ENCODE measurements at regions not wholly inside any gene's neighbourhood (a gene's known extent, or its start where the extent isn't known, plus 50 kb on each side); places are given as distances from the start of the nearest gene placed in this dataset.
"Not testable (repeated sequence)": the region's sequence is repeated elsewhere in the genome, so short reads cannot be mapped to it uniquely, and the experiment has no call there.

DNA sequence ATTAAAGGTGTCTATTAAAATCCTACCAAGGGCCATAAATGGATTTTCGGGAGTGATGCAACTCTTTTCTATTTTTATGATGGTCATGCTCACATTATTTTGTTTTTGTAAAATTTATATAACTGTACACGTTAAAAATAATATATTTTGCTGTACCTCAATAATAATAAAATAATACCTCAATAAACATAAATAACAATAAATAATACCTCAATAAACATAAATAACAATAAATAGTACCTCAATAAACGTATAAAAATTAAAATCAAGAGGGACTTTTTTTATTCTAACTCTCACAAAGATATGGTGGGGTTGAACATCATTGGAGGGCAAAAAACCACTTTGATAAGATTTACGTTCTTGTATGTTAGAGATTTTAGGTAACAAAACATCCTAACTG, 1189.6 kb upstream of the CELF2 start:
- Mint-ChIP-seq H3K4me1 (ENCODE audit: low read depth) (no peaks in the 10 kb centered on the region), H3K27me3 (ENCODE audit: low read depth) (no peaks in the 10 kb centered on the region), H3K27ac (no peak overlapping the region), H3K36me3 (ENCODE audit: insufficient read depth in 2 of 2) (no peaks in the 10 kb centered on the region), H3K9me3 (peaks cover 0 to 2% of the 10 kb centered on the region in 2 donors), H3K4me3 (no peak overlapping the region)
- no peak for ATAC-seq (replicated peaks in 1 of 2)
- no peak for DNase-seq

DNA sequence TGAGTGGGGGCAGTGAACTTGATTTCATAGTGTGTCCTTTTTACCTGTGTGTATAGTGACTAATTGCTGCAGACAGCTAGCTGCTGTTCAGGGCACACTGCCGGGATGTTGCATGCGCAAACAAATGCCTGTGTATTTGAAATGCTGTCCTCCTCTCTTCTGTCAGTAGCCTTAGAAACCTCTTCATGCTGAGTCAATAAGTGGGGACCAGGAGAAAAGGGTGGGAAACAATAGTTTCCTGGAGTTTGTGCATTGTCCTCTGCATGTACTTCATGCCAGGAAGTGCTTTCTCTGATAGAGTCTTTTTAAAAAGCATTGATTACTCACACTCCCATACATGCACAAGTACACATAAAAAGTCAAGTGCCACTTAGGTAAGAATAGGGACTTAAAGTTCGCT, 1183.7 kb upstream of the CELF2 start:
- Mint-ChIP-seq H3K4me3 (no peak overlapping the region), H3K4me1 (ENCODE audit: low read depth) (no peaks in the 10 kb centered on the region), H3K36me3 (ENCODE audit: insufficient read depth in 2 of 2) (no peaks in the 10 kb centered on the region), H3K9me3 (peaks cover 2% of the 10 kb centered on the region in 2 donors), H3K27me3 (ENCODE audit: low read depth) (peaks cover 10% of the 10 kb centered on the region), H3K27ac (no peak overlapping the region)
- DNase-seq: no peak
- no peak for ATAC-seq (replicated peaks in 1 of 2)

DNA sequence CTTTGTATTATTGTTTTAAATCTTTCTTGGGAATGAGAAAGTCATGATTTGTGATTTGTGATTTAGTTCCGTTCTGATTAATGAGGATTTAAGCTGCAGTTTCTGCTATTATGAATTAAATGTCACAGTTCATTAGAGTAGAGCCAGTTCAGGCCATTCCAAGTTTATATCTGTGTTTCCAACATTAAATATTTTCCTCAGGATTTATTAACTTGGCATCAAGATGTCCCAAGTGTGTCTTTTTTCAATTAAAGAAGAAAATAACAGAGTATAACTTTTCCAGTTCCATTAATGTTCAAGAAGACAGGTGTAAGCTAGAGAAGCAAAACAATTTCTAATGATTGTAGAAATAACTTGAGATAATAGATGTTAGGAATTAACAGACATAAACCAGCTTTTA, 1183.2 kb upstream of the CELF2 start:
- Mint-ChIP-seq H3K9me3 (peaks cover 2% of the 10 kb centered on the region in 2 donors), H3K4me1 (ENCODE audit: low read depth) (no peaks in the 10 kb centered on the region), H3K4me3 (no peak overlapping the region), H3K27me3 (ENCODE audit: low read depth) (peaks cover 10% of the 10 kb centered on the region), H3K27ac (no peak overlapping the region), H3K36me3 (ENCODE audit: insufficient read depth in 2 of 2) (no peaks in the 10 kb centered on the region)
- DNase-seq (no peak), ATAC-seq (replicated peaks in 1 of 2) (no peak)

DNA sequence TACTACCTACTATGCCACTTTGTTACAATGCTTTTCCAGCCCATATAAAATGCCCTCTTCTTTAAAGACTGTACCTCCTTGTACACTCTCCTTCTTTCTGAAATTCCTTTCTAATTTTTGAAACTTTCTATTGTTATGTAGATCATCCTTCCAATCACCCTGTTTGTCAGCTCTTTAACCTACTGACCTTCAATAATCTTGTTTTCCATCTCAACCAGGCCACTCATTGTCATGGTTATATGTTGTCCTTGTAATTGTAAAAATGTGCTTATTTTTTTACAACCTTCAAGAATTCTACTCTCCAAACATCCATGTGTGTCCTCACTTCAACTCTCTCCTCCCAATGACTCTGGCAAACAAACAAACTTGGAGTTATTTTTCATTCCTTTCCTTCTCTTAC, 1172.6 kb upstream of the CELF2 start:
- Mint-ChIP-seq H3K9me3 (peaks cover 12 to 15% of the 10 kb centered on the region in 2 donors), H3K27me3 (ENCODE audit: low read depth) (no peaks in the 10 kb centered on the region), H3K27ac (no peak overlapping the region), H3K4me3 (no peak overlapping the region), H3K36me3 (ENCODE audit: insufficient read depth in 2 of 2) (peaks cover 3 to 7% of the 10 kb centered on the region in 2 donors), H3K4me1 (ENCODE audit: low read depth) (no peaks in the 10 kb centered on the region)
- no peak for ATAC-seq (replicated peaks in 1 of 2)
- no peak for DNase-seq

DNA sequence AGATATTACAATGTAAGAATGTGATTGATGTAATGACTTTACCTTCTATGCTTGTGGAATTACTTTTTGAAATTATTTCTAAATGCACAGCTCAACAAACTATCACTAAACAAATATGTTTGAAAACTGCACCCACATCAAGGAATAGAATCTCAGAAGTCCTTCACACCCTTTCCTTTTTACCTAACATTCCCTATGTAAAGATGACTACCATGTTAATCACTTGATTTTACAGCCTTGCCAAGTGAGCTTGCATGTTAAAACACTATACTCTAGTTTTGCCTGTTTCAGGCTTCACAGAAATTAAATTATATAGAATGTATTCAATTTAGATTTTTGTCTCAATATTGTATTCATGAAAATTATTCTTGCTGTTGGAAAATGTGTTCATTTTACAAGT, 1169.4 kb upstream of the CELF2 start:
- Mint-ChIP-seq H3K4me1 (ENCODE audit: low read depth) (no peaks in the 10 kb centered on the region), H3K27me3 (ENCODE audit: low read depth) (no peaks in the 10 kb centered on the region)

DNA sequence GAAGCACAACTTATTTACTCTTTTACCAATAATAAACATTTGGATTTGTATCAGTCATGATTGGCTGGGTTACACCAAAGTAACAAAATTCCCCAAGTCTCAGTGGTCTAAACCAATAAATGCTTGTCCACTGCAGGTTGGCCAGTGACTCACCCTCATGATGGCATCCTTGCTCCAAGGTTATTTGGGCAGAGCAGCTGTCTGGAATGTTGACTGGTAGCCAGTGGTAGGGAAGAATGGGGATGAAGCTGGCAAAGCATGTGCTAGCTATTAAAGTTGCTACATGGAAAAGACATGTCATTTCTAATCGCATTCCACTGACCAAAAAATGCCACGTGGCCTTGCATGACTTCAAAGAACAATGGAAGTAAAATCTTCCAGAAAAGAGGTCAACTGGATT, 1168.7 kb upstream of the CELF2 start:
- ATAC-seq (replicated peaks in 1 of 2): no peak
- Mint-ChIP-seq H3K9me3 (peaks cover 15 to 21% of the 10 kb centered on the region in 2 donors), H3K27me3 (ENCODE audit: low read depth) (no peaks in the 10 kb centered on the region), H3K36me3 (ENCODE audit: insufficient read depth in 2 of 2) (peaks cover 3 to 11% of the 10 kb centered on the region in 2 donors), H3K27ac (no peak overlapping the region), H3K4me1 (ENCODE audit: low read depth) (no peaks in the 10 kb centered on the region), H3K4me3 (no peak overlapping the region)
- DNase-seq: no peak

More for the DNA sequence above, 1169.4 kb upstream of the CELF2 start:
- H3K9me3 Mint-ChIP-seq: peaks cover 15 to 21% of the 10 kb centered on the region in 2 donors
- ATAC-seq (replicated peaks in 1 of 2) (no peak), DNase-seq (no peak)
- no peak overlapping the region for H3K27ac Mint-ChIP-seq
- no peak overlapping the region for H3K4me3 Mint-ChIP-seq
- H3K36me3 Mint-ChIP-seq (ENCODE audit: insufficient read depth in 2 of 2): peaks cover 3 to 11% of the 10 kb centered on the region in 2 donors

DNA sequence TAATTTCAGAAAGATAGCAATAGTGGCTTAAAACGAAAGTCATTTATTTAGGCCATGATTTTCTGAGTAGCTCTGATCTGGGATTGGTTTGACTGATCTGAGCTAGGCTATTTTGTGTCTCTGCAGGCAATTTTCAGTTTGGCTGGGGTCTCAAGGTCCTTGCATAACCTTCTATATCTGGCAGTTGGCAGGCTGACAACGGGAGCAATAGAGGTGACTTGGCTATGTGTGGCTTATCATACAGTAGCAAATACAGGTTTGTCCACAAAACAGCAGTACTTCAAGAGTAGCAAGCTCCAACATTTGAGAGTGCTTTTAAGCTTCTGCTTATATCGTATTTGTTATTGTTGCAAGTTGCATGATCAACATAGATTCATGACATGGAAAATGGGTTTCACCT, 1167.3 kb upstream of the CELF2 start:
- H3K27ac Mint-ChIP-seq: no peak overlapping the region
- DNase-seq (no peak), ATAC-seq (replicated peaks in 1 of 2) (no peak)
- peaks cover 2 to 4% of the 10 kb centered on the region in 2 donors for H3K36me3 Mint-ChIP-seq (ENCODE audit: insufficient read depth in 2 of 2)
- no peak overlapping the region for H3K4me3 Mint-ChIP-seq
- no peaks in the 10 kb centered on the region for H3K4me1 Mint-ChIP-seq (ENCODE audit: low read depth)
- H3K9me3 Mint-ChIP-seq: peaks cover 4 to 10% of the 10 kb centered on the region in 2 donors
- no peaks in the 10 kb centered on the region for H3K27me3 Mint-ChIP-seq (ENCODE audit: low read depth)

DNA sequence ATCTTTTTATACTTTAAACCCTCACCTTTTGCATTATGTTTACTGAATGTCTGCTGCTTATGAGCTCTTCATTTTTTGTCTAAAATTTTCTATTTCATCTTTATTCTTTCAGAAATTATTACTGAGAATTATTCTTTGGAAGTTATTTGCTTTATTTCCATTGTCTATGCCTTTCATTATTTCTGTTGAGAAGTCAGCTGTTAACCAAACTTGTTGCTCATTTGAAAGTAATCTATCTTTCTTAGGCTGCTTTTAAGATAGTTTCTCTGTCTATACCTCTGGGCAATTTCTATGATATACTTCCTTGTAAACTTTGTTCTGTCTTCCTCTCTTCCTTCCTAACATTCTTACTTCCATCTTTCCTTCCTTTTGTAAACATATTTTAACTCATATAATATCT, 1165.9 kb upstream of the CELF2 start:
- Mint-ChIP-seq H3K4me1 (ENCODE audit: low read depth) (no peaks in the 10 kb centered on the region), H3K9me3 (peaks cover 3 to 8% of the 10 kb centered on the region in 2 donors), H3K4me3 (no peak overlapping the region), H3K27me3 (ENCODE audit: low read depth) (no peaks in the 10 kb centered on the region), H3K36me3 (ENCODE audit: insufficient read depth in 2 of 2) (peaks cover 3 to 4% of the 10 kb centered on the region in 2 donors), H3K27ac (no peak overlapping the region)
- no peak for ATAC-seq (replicated peaks in 1 of 2)
- DNase-seq: no peak

DNA sequence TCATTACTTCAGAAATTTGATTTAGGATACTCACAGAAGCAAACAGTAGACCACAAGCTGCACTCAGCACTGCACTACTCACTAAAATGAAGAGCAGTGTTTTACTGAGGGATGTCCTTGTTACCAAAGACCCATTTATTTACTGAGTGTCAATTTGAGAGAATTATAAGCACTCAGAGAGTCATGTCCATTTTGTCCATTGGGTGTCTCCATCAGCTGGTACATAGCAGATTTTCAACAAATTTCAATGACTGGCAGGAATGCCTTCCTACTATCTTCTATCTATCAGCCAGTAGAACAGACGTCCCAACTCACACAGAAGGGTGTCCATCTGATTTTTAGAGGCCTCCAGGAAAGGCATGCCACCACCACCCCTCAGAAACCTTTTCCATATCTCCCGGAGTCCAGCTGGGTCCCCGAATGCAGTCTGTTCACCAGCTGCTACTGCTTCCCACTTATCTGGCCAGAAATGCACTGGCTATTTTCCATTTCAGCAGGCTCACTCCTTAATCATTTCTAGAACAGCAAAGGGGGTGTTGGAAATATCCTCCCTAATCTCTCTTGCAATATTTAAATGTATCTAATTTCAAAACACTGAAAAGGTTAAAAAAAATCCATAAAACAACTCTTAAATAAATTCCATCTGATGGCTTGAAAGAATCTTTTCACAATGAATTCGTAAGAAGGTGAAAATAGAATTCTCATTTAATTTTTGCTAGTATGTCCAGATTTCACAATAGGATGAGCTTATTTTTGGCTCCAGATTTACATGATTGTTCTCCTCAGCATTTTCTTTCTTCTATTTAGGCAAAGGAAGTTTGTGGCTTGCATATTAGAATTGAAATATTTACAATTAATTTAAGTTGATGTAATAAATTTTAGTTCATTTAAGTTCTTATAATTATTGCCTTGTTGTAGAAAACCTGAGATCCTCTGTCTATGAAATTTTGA, 1164.0 kb upstream of the CELF2 start:
- no peaks in the 10 kb centered on the region for H3K27me3 Mint-ChIP-seq (ENCODE audit: low read depth)

DNA sequence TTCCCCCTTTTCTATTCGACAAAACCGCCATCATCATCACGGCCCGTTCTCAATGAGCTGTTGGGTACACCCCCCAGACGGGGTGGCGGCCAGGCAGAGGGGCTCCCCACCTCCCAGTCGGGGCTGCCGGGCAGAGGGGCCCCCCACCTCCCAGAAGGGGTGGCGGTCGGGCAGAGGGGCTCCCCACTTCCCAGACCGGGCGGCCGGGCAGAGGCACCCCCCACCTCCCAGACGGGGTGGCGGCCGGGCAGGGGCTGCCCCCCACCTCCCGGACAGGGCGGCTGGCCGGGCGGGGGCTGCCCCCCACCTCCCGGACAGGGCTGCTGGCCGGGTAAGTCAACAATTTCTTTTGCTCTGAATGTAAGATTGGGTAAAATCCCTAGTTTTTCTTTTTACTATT, 1162.2 kb upstream of the CELF2 start:
- H3K36me3 Mint-ChIP-seq (ENCODE audit: insufficient read depth in 2 of 2); H3K27ac Mint-ChIP-seq; ATAC-seq (replicated peaks in 1 of 2); H3K27me3 Mint-ChIP-seq (ENCODE audit: low read depth); H3K4me1 Mint-ChIP-seq (ENCODE audit: low read depth); H3K4me3 Mint-ChIP-seq; DNase-seq; H3K9me3 Mint-ChIP-seq: not testable (repeated sequence)

More for the DNA sequence above, 1164.0 kb upstream of the CELF2 start:
- DNase-seq (no peak), ATAC-seq (replicated peaks in 1 of 2) (no peak)
- H3K4me3 Mint-ChIP-seq: no peak overlapping the region
- peaks cover 3 to 8% of the 10 kb centered on the region in 2 donors for H3K9me3 Mint-ChIP-seq
- H3K4me1 Mint-ChIP-seq (ENCODE audit: low read depth): no peaks in the 10 kb centered on the region
- H3K36me3 Mint-ChIP-seq (ENCODE audit: insufficient read depth in 2 of 2): peaks cover 3 to 4% of the 10 kb centered on the region in 2 donors
- no peak overlapping the region for H3K27ac Mint-ChIP-seq

DNA sequence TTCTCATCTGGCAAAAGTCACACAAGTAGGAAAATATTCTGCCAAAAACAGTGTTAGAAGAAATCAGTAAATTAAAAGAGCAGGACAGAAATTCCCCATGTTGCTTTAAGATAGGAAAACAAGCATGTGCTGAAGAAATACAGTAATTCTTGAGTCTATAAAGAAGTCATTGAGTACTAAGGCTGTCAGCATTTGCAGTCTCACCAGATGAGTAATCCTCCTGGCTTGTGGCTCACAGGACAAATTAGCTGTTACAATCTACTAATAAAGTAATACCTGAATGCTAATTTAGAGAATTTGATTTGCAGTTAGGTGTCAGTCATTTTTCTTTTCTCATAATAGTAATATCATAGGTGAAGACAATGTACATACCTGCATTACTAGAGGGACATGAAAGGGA, 1158.9 kb upstream of the CELF2 start:
- Mint-ChIP-seq H3K27ac (no peak overlapping the region), H3K9me3 (peaks cover 2 to 5% of the 10 kb centered on the region in 2 donors), H3K4me1 (ENCODE audit: low read depth) (no peaks in the 10 kb centered on the region), H3K4me3 (no peak overlapping the region), H3K36me3 (ENCODE audit: insufficient read depth in 2 of 2) (peaks cover 0 to 3% of the 10 kb centered on the region in 2 donors), H3K27me3 (ENCODE audit: low read depth) (peaks cover 7% of the 10 kb centered on the region)
- DNase-seq (no peak), ATAC-seq (replicated peaks in 1 of 2) (no peak)

DNA sequence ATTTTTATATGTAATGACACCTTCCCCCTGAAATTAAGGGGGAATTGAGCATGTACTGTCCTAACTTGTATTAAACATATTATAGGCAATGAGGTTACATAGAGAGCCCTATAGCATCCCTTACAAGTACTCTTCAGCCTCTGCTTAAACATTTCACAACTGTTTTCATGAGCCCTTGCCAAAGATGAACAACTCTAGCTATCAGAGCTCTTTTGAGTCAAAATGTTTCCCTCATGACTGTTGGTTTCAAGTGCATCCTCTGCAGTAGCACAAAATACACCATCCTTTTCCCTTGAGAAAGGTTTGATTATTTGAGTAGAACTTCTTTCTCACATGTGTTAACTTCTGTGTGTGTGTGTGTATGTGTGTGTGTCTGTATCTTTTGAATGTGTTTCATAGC, 1157.6 kb upstream of the CELF2 start:
- no peaks in the 10 kb centered on the region for H3K4me1 Mint-ChIP-seq (ENCODE audit: low read depth)
- DNase-seq (no peak), ATAC-seq (replicated peaks in 1 of 2) (no peak)
- peaks cover 2 to 5% of the 10 kb centered on the region in 2 donors for H3K9me3 Mint-ChIP-seq
- H3K4me3 Mint-ChIP-seq: no peak overlapping the region
- H3K27me3 Mint-ChIP-seq (ENCODE audit: low read depth): peaks cover 7% of the 10 kb centered on the region
- H3K27ac Mint-ChIP-seq: no peak overlapping the region
- H3K36me3 Mint-ChIP-seq (ENCODE audit: insufficient read depth in 2 of 2): peaks cover 0 to 2% of the 10 kb centered on the region in 2 donors

DNA sequence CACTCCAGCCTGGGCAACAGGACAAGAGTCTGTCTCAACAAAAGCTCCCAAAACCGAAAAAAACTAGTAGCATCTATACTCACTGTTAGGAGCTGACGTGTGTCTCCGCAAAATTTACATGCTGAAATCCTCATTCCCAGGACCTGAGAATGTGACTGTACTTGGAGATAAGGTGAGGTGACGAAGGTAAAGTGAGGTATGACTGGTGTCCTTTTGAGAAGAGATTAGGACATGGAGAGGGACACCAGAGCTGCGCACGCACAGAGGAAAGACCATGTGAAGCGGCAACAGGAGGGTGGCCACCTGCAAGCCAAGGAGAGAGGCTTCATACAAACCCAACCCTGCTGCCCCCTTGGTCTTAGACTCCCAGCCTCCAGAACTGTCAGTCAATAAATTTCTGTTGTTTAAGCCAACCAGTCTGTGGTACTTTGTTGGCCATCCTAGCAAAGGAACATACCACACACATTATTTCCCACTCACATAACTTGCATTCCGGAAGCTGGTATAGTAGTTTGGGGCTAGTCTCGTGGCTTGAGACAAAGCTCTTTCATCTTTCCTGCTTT, 1154.0 kb upstream of the CELF2 start:
- Mint-ChIP-seq H3K27me3 (ENCODE audit: low read depth) (peaks cover 7% of the 10 kb centered on the region), H3K4me1 (ENCODE audit: low read depth) (no peaks in the 10 kb centered on the region), H3K4me3 (no peak overlapping the region), H3K27ac (no peak overlapping the region), H3K36me3 (ENCODE audit: insufficient read depth in 2 of 2) (no peaks in the 10 kb centered on the region), H3K9me3 (peaks cover 2 to 3% of the 10 kb centered on the region in 2 donors)
- ATAC-seq (replicated peaks in 1 of 2) (no peak), DNase-seq (no peak)

All from activated T-cell treated with anti-CD3 and anti-CD28 coated beads, Interleukin-2, amount 50 U/mL, for 72 hours (primary cell).